Keratinocyte (primary cell): ENCODE measurements at regions not wholly inside any gene's neighbourhood (a gene's known extent, or its start where the extent isn't known, plus 50 kb on each side); places are given as distances from the start of the nearest gene placed in this dataset.

Experiments
- CTCF ChIP-seq, 3 experiments: IDR thresholded peaks in 1 of 3; conservative IDR thresholded peaks in 1 of 3; optimal IDR thresholded peaks in 1 of 3; 2 replicates in 2 of 3; 3 replicates in 1 of 3; pipeline versions ENCODE3 to v1.5.1; 2011; ENCODE audit warnings: low read length in 3 of 3, mild to moderate bottlenecking in 3 of 3, moderate library complexity in 2 of 3, control low read depth in 1 of 3, inconsistent platforms in 1 of 3; ENCODE audit not compliant: insufficient read depth in 2 of 3; ENCODE audit errors: extremely low read depth in 1 of 3
- EZH2 ChIP-seq: IDR thresholded peaks from one replicate; pipeline ENCODE4 v1.6.1; 2012; ENCODE audit warnings: inconsistent platforms, mild to moderate bottlenecking, low read length, moderate library complexity

DNA sequence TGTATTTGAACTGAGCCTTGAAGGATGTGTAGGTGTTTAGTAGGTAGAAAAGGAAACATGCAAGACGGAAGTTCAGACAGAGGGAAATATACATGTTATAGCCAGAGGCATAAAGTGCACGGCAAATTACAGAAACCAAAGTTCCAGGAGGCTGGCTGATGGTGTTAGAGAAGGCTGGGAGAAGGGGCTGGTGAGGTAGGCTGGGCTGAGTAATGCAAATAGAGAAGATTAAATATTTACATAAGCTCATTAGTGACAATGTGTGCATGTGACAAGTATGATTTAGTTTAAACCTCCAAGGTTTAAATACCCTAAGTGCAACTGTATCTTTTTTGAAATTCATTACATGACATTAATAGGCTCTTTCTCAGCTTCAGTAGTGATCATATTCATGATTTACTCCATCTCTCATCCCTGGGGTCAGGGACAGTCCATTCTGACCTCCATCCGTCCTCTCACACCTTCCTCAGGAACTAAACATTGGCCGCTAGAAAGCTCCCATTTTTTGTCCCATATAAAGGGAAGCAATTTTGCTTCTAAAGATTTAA lies 399.8 kb upstream of the SALL1 start:
- TF ChIP-seq CTCF (optimal IDR thresholded peaks at IDR 0.05 in 1 of 3, IDR thresholded peaks at IDR 0.05 in 1 of 3, conservative IDR thresholded peaks at IDR 0.05 in 1 of 3; ENCODE audit: extremely low read depth in 1 of 3, insufficient read depth in 2 of 3, low read length in 3 of 3): no peak
- TF ChIP-seq EZH2: no peak
